ENCODE measurements at regions not wholly inside any gene's neighbourhood (a gene's known extent, or its start where the extent isn't known, plus 50 kb on each side); places are given as distances from the start of the nearest gene placed in this dataset.

DNA sequence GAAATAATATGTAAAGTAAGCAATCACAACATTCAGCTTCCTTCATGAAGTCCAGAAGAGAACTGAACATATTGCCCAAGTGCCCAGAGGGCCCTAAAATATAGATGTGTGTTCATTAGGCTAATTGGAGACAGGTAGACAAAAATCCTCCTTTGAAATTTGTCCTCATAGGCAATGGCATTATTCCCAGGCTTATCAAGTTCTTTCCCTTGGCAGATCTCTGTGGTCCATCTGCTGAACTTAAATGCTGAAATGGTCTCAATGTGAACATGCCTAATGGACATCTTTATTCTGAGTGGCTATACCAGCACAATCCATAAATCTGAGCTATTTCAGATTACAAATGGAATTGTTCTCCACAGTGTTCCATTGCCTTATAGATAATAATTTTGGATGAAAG lies 79.0 kb upstream of the BMP5 start:
- ATAC-seq: no peak
- TF ChIP-seq, protein P1, sequence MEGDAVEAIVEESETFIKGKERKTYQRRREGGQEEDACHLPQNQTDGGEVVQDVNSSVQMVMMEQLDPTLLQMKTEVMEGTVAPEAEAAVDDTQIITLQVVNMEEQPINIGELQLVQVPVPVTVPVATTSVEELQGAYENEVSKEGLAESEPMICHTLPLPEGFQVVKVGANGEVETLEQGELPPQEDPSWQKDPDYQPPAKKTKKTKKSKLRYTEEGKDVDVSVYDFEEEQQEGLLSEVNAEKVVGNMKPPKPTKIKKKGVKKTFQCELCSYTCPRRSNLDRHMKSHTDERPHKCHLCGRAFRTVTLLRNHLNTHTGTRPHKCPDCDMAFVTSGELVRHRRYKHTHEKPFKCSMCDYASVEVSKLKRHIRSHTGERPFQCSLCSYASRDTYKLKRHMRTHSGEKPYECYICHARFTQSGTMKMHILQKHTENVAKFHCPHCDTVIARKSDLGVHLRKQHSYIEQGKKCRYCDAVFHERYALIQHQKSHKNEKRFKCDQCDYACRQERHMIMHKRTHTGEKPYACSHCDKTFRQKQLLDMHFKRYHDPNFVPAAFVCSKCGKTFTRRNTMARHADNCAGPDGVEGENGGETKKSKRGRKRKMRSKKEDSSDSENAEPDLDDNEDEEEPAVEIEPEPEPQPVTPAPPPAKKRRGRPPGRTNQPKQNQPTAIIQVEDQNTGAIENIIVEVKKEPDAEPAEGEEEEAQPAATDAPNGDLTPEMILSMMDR (IDR thresholded peaks at IDR 0.05): no peak
- no peak for TF ChIP-seq POLR2A (IDR thresholded peaks at IDR 0.05)
- no peak for TF ChIP-seq POLR2AphosphoS5 (IDR thresholded peaks at IDR 0.05)
- TF ChIP-seq EP300 (IDR thresholded peaks at IDR 0.05): no peak

DNA sequence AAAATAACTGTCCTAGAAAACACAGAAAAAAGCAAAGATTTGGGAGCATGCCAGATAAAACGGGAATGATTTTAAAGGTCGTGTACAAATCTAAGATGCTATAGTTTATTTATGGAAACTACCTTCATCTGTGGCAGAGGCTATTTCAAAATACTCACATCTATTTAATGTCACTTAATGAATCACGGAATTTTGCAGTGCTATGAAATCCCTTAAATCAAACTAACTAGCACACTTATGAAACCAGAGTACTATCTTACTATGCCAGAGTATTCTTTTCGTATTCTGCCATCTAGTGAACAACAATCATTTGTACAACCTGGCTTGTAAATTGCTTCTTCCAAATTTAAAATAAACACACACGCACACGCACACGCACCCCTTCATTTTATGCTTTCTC lies 77.9 kb upstream of the BMP5 start:
- H3K36me3 ChIP-seq: no peaks in the 10 kb centered on the region
- 0 to 13% methylated on average over 7 of the region's 7 CpGs for WGBS, 2 donors (ENCODE audit: low coverage in 1 of 2)
- peaks cover 0 to 7% (median 0%) of the 10 kb centered on the region in 3 donors for H3K9me3 ChIP-seq
- ATAC-seq: no peak
- peak overlapping the region in 1 of 2 donors; percentile 21 for H3K4me3 ChIP-seq
- H3K4me1 ChIP-seq: peaks cover 0 to 10% (median 0%) of the 10 kb centered on the region in 3 donors
- no peak for TF ChIP-seq EP300 (IDR thresholded peaks at IDR 0.05)
- TF ChIP-seq, protein P1 (IDR thresholded peaks at IDR 0.05): peak; percentile 9 to 57 (median 55)
- H3K27ac ChIP-seq: no peak overlapping the region
- no peaks in the 10 kb centered on the region for H3K27me3 ChIP-seq

More for the DNA sequence above, 79.0 kb upstream of the BMP5 start:
- H3K9me3 ChIP-seq: peaks cover 0 to 7% (median 0%) of the 10 kb centered on the region in 3 donors
- H3K4me1 ChIP-seq: peaks cover 0 to 10% (median 0%) of the 10 kb centered on the region in 3 donors
- no peaks in the 10 kb centered on the region for H3K27me3 ChIP-seq
- H3K27ac ChIP-seq: no peak overlapping the region
- H3K4me3 ChIP-seq: no peak overlapping the region
- H3K36me3 ChIP-seq: no peaks in the 10 kb centered on the region

DNA sequence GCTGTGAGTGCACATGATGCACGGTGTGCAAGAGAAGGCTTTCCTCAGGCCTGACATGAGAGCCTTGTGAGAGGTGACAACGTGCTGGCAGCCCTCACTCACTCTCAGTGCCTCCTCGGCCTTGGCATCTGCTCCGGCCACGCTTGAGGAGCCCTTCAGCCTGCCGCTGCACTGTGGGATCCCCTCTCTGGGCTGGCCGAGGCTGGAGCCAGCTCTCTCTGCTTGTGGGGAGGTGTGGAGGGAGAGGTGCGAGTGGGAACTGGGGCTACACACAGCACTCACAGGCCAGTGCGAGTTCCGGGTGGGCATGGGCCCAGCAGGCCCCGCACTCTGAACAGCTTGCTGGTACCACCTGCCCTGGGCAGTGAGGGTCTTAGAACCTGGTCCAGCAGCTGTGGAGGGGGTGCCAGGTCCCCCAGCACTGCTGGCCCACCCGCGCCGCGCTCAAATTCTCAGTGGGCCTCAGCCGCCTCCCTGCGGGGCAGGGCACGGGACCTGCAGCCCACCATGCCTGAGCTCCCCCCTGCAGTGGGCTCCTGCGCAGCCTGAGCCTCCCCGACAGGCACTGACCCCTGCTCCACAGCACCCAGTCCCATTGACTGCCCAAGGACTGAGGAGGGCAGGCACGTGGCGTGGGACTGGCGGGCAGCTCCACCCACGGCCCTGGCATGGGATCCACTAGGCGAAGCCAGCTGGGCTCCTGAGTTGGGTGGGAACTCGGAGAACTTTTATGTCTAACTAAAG lies 74.9 kb upstream of the BMP5 start:
- Histone ChIP-seq H3K9me3 (peaks cover 0 to 7% (median 0%) of the 10 kb centered on the region in 3 donors), H3K4me3 (no peak overlapping the region), H3K27ac (no peak overlapping the region), H3K36me3 (no peaks in the 10 kb centered on the region), H3K4me1 (peaks cover 0 to 10% (median 0%) of the 10 kb centered on the region in 3 donors), H3K27me3 (no peaks in the 10 kb centered on the region)
- WGBS, 2 donors (ENCODE audit: low coverage in 1 of 2): 89 to 92% methylated on average over 2 to 3 of the region's 26 CpGs
- TF ChIP-seq, protein P1 (IDR thresholded peaks at IDR 0.05): no peak
- no peak for TF ChIP-seq EP300 (IDR thresholded peaks at IDR 0.05)
- TF ChIP-seq POLR2A (IDR thresholded peaks at IDR 0.05): no peak
- TF ChIP-seq POLR2AphosphoS5 (IDR thresholded peaks at IDR 0.05): no peak
- no peak for ATAC-seq

DNA sequence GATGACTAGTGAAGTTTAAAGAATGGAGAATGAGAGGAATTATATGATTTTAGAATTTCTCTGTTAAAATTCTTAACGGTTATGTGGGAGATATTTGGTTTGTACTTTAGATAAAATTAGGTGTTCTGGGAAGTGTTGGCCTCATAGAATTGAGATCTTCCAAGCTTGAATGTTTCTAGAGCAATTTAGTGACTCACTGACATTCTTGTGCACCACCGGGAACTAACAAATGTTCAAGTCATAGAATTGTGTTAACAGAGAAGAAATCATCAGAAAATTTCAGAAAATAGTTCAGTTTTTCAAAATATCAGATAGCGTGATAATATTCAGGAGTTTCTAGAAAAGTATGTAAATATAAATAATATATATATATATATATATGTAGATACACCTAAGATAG lies 67.9 kb upstream of the BMP5 start:
- Histone ChIP-seq H3K27me3 (no peaks in the 10 kb centered on the region), H3K9me3 (no peaks in the 10 kb centered on the region), H3K4me3 (no peak overlapping the region), H3K27ac (no peak overlapping the region), H3K36me3 (no peaks in the 10 kb centered on the region), H3K4me1 (no peaks in the 10 kb centered on the region)
- whole genome bisulfite sequencing, 2 donors (ENCODE audit: low coverage in 1 of 2): 55 to 58% methylated on average over 3 of the region's 3 CpGs
- ATAC-seq: no peak
- TF ChIP-seq POLR2A (IDR thresholded peaks at IDR 0.05) (no peak), POLR2AphosphoS5 (IDR thresholded peaks at IDR 0.05) (no peak), EP300 (IDR thresholded peaks at IDR 0.05) (no peak)
- TF ChIP-seq, protein P1 (IDR thresholded peaks at IDR 0.05): no peak

DNA sequence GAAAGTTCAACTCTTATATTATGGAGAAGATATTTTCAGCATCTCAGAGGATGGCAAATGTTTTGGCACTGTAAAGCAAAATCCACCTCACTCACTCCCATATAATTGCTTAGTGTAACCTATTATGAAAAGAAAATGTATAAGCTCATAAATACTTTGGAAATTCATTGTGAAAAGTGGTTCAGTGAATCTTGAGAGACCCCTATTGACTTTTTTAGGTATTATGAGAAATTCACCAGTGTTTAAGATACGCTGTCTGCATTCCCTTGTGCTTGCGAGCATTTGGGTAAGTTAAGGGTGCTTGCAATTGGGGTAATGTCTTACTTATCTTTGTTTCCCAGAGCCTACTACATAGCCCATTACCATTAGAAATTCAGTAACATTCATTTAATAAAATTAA lies 66.3 kb upstream of the BMP5 start:
- TF ChIP-seq POLR2A (IDR thresholded peaks at IDR 0.05): no peak
- H3K27ac ChIP-seq: no peak overlapping the region
- H3K27me3 ChIP-seq: no peaks in the 10 kb centered on the region
- WGBS, 2 donors (ENCODE audit: low coverage in 1 of 2): 87 to 90% methylated on average over 2 of the region's 2 CpGs
- H3K9me3 ChIP-seq: no peaks in the 10 kb centered on the region
- H3K4me3 ChIP-seq: no peak overlapping the region
- no peak for ATAC-seq
- H3K36me3 ChIP-seq: no peaks in the 10 kb centered on the region
- no peaks in the 10 kb centered on the region for H3K4me1 ChIP-seq
